A204.1 (cell line): ENCODE measurements at regions not wholly inside any gene's neighbourhood (a gene's known extent, or its start where the extent isn't known, plus 50 kb on each side); places are given as distances from the start of the nearest gene placed in this dataset.

Experiments
- FAIRE-seq: peaks from 2 replicates; lab custom pipeline; 2012; peaks lifted over from hg19 to GRCh38; lab: Jason Lieb, UNC

DNA sequence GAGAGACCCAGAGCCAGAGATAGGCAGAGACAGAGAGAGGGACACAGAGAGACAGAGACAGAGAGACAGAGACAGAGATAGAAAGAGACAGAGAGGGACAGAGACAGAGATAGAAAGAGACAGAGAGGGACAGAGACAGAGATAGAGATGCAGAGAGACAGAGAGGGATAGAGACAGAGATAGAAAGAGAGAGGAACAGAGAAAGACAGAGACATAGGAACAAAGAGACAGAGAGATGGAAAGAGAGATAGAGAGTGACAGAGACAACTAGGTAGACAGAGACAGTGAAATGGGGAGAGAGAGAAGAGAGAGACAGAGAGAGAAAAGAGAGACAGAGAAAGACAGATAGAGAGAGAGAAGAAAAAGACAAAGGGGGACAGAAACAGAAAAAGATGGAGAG lies 165.4 kb upstream of the FOXQ1 start:
- FAIRE-seq = no peak

DNA sequence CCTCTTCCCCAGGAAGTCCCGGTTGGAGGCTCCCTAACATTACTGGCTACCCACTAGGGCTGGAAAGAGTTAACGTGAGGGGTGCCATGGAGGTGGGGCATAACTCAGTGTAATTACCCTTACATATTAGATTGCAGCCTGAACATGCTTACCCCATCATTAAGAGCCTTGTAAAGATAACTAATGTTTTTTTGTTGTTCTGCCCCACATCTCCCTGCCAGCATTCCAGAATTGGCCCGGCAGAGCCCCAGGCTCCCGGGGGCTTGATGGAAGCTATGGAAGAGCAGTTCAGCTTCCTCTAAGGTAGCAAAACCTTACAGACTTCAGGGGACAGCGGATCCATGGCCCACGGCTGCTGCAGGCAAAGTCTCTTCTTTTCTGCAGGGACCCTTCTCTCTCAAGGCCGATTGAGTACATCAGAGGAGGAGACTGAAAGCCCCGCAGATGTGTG lies 166.1 kb upstream of the FOXQ1 start:
- no peak for FAIRE-seq

- FAIRE-seq = no peak
These were observed 166.8 kb upstream of the FOXQ1 start for GRCh38 chr6:1144842-1145767.

DNA sequence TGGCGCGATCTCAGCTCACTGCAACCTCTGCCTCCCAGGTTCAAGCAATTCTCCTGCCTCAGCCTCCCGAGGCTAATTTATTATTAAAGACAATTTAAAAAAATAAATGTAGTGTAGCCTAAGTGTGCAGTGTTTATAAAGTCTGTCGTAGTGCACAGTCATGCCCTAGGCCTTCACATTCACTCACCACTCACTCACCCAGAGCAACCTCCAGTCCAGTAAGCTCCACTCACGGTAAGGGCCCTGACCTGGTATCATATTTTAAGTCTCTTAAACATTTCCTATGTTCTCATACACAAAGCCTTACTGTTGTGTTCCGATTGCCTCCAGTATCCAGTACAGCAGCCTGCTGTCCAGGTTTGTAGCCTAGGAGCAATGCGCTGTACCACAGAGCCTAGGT lies 168.2 kb upstream of the FOXQ1 start:
- no peak for FAIRE-seq

DNA sequence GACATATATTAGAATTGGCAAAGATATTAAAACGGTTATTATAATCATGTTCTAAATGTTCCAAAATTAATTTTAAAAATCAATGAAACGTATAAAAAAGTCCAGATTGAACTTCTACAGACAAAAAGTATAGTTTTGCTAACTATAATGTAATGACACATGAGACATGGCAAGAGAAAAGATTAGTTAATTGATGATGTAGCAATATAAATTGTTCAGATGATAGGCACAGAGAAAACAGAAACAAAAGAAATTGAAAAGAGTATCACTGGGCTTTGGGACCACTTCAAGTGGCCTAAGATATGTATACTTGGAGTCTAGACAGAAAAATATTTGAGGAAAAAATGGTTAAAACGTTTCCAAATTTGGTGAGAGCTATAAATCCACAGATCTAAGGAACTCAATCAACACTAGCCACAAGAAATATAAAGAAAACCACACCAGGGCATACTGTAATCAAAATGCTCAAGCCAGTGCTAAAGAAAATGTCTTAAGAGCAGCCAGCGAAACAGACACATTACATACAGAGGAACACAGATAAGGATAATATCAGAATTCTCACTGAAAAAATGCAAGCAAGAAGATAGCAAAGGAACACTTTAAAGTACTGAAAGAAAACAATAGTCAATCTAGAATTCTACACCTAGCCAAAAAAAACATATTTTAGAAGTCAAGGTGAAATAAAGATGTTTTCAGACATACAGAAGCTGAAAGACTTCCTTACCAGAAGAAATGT lies 172.6 kb upstream of the FOXQ1 start:
- FAIRE-seq = no peak

- no peak for FAIRE-seq
These were observed 174.0 kb upstream of the FOXQ1 start for GRCh38 chr6:1137849-1138248.

DNA sequence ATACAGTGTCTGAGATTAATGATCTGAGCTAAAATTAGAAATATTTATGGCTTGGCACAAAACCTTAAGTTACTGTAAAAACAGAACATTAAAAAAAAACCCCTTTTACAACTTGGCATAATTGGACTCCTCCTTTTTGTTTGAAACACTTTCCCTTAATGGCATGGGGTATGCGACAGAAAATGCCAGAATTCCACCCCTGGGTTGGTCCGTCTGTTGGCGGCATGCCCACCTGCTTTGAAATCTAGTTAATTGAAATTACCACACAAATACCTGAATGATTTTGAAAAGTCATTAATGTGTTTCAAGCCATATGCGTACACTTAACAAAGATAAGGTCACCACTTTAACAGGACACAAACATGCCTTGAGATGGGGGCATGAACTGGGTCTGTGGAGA lies 175.1 kb upstream of the FOXQ1 start:
- FAIRE-seq = no peak

- no peak for FAIRE-seq
These were observed 175.5 kb upstream of the FOXQ1 start for GRCh38 chr6:1136415-1136774.

GRCh38 chr6:1135726-1136414 lies 176.0 kb upstream of the FOXQ1 start:
- no peak for FAIRE-seq

- no peak for FAIRE-seq
These were observed 180.4 kb upstream of the FOXQ1 start for GRCh38 chr6:1131285-1132079.

DNA sequence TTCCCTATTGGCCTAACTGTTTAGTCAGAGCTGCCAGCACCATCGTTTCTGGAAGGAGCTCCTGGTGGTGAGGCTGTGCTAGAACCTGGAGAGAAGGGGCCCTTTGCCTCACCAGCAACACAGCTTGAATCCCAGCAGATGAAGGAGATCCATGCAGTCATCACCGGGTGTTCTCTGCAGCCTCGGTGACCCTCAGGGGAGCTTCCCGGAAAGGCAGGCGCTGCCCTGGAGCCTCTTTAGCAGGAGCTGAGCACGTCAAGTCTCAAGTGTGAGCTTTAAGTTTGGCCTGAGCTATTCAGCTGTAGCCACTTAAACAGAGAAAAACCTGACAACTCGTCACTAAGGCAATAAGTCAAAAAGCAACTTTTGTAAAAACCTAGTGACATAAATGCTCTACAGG lies 181.2 kb upstream of the FOXQ1 start:
- no peak for FAIRE-seq

DNA sequence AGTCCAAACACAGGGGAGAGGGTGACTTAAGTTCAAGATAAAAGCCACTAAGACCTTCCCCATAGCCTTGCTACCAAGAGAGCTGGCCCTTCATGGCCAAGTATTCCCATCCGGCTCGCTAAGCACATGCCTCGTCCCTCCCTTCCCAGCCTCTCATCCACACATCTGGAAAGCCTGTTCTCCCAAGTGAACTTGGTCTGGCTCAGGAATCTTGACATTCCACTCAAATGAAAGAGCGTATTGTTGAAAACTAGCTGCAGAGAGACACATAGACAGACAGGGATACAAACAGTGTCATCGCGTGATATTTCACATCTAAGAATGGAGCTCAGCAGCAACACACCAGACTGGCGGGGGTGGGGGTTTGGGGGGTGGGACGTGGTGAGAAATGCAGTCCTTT lies 182.8 kb upstream of the FOXQ1 start:
- FAIRE-seq = no peak

DNA sequence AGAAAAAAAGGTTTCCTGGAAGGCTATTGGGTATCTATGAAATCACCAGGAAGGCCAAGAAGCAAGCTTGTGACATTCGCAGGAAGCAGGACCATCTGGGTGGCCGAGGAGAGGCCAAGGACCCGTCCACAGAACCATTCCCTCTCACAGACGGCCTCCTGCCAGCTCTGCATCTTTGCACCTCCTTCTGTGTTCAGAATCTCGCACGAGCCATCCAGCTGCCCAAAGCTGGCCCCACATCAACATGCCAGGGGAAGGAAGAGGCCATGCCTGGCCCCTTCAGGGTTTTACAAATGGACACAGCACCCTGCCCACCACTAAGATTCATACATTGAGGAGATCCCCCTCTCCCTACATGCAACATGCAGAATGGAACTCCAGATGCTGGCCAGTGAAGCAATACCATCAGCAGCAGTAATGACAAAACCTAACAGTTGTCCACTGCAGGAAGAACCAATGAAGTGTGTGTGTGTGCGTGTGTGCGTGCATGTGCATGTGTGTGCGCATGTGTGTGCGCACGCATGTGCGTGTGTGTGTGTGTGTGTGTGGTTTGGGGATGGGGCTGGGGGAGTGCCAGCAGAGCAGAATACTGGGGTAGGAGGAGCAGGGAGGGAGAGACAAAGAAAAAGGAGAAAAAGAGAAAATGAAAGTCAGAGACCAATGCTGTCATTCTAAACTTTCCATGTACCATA lies 184.2 kb upstream of the FOXQ1 start:
- FAIRE-seq = no peak

- no peak for FAIRE-seq
These were observed 184.8 kb upstream of the FOXQ1 start for GRCh38 chr6:1127129-1127528.

- FAIRE-seq = no peak
These were observed 185.9 kb upstream of the FOXQ1 start for GRCh38 chr6:1126036-1126435.

- no peak for FAIRE-seq
These were observed 186.6 kb upstream of the FOXQ1 start for GRCh38 chr6:1125297-1125696.

GRCh38 chr6:1124885-1125284 lies 187.0 kb upstream of the FOXQ1 start:
- no peak for FAIRE-seq

- no peak for FAIRE-seq
These were observed 188.2 kb upstream of the FOXQ1 start for GRCh38 chr6:1123386-1124375.

DNA sequence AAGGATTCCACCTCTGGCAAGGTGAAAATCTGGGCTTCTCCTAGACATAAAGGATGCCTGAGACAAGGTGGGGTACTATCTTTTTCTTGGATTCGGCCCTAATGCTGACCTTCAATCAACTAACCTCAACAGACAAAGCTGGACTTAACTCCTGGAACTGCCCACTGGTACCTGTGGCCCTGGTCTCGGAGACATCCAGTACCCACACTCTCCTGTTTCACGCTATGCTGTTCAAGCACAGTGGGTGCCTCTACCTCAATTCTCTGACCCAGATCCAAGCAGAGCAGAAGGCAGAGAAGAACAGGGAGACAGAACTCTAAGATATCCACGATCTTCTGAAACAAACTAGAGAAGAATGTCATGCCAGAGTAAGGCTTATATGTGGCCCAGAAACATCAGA lies 189.8 kb upstream of the FOXQ1 start:
- no peak for FAIRE-seq

- no peak for FAIRE-seq
These were observed 193.6 kb upstream of the FOXQ1 start for GRCh38 chr6:1118287-1118647.
